Mucosa of gallbladder (tissue), 1 donor: ENCODE measurements at regions not wholly inside any gene's neighbourhood (a gene's known extent, or its start where the extent isn't known, plus 50 kb on each side); places are given as distances from the start of the nearest gene placed in this dataset.

ENCODE experiments used
- DNase-seq: peaks from one replicate; pipeline ENCODE4 v3.0.0-alpha.2; 2020; ENCODE audit warnings: low spot score
- donor health status: DM: no; HTN: no; CAD: no.

DNA sequence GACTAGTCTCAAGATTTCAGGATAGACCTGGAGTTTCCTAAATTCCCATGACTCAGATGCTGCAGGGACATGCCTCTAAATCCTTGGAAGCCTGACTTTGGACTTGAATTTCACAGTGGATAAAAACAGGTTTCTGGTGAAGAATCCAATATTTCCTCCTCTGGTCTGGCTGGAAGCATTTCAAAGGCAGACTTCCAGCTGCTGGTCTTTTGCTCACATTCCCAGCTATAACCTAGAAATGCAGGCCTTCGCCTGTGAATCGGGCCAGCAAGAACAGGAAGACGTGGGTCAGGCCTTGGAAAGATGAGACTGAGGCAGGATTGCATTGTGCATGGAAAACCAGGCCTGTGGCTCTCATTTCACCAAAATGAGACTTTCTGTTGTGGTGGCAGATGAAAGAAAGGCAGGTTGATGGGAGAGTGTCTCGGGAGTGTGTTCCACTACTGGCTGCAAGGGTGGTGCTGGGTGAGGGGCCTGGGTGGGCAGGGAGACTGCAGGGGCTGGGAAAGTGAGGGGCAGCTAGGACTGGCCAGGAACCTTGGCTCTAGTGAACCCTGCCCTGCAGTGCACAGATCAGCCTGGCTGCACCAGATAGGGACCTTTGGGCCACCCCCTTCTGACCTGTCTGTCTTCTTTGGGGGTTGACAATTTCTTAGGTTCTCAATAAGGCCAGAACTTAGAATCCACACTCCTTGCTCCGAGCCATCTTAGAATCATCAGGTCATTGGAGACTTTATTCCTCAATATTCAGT lies 488.8 kb upstream of the MKI67 start:
- DNase-seq: no peak

- no peak for DNase-seq
Observed at GRCh38 chr10:128617532-128617931, 491.3 kb upstream of the MKI67 start.

- DNase-seq: no peak
Observed at GRCh38 chr10:128622706-128623105, 496.5 kb upstream of the MKI67 start.

- DNase-seq: no peak
Observed at GRCh38 chr10:128623776-128624175, 497.6 kb upstream of the MKI67 start.

- no peak for DNase-seq
Observed at GRCh38 chr10:128624656-128625530, 498.7 kb upstream of the MKI67 start.

DNA sequence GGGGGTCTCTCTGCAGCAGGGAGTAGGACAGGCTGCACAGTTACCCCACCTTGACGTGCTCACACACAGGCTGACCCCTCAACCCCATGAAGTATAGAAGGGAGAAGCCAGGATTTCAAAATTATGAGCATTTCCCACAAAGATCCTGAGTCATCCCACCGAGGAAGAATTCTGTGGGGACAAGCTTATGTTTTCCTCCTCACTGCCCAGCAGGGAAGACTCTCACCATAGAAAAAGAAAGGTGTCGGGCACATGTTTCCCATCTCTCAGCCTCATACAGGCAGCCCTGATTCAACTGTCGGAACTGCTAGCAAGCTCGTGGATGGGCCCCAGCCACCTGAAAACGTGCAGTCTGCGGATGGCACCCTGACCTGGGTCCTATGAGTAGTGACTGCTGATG lies 499.7 kb upstream of the MKI67 start:
- no peak for DNase-seq

DNA sequence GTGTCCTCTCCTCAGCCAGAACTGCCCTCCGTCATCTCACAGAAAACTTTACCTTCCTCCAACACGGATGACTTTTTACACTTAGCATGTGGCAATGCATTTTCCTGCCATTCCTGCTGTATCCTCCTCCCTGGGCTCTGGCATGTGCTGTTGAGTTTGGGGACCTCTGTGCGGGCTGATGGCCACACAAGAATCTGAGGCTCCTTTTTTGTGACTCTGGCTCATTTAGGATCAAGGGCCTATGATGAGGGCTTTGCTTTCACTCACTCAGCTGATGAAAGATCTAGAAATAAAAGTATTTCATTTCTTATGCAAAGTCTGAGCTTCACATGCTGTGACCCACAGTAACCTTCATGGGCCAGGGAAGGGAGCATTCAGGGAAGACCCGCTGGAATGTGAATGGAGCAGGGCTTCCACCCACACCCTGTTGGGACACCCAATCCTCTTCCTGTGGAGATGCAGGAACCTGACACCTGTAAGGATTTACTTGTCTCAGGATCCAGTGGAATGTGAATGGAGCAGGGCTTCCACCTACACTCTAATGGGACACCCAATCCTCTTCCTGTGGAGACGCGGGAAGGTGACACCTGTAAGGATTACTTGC lies 500.3 kb upstream of the MKI67 start:
- DNase-seq: no peak

GRCh38 chr10:128627811-128628210 lies 501.6 kb upstream of the MKI67 start:
- DNase-seq: no peak

- no peak for DNase-seq
Observed at GRCh38 chr10:128628252-128628651, 502.0 kb upstream of the MKI67 start.

GRCh38 chr10:128629111-128630096 lies 503.2 kb upstream of the MKI67 start:
- DNase-seq: peak; percentile 63

DNA sequence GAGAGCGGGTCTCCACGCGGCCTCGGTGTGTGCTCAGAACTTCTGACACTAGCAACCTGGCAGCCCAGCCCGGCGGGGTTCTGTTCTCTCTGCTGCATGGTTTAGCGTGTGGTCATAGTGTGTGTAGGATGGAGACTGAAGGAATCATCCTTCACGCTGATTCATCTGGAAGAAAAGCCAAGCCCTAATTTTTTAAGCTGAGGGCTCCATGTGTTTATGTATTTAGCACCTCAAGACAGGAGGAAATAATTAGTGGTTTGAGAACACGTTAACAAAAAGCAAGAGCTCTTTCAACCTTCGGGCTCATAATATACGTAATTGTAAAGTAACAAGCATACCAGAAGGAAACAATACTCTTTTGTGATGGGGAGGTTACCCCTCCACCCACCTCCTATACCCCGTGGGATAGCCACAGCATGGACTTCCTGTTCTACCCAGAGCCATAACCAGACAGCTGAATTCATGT lies 504.6 kb upstream of the MKI67 start:
- DNase-seq: no peak

GRCh38 chr10:128631801-128632241 lies 505.6 kb upstream of the MKI67 start:
- no peak for DNase-seq

DNA sequence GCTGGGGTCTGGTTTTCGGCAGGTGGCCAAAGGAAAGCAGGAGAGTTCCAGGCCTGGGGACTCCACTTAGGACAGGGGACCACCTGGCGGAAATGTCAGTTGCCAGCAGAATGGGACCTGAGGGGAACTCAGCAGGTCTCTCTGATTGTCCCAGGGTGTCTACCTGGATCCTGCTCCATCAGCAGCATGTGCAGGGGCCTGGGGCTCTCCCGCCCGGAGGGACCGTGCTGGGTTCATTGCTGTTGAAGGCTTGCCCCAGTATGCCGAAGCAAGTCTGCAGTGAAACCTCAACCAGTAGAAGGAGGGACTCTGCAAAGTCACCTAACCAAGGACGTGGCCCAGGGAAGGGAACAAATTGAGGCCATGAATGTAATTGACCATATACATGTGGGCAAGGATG lies 506.5 kb upstream of the MKI67 start:
- DNase-seq: no peak

DNA sequence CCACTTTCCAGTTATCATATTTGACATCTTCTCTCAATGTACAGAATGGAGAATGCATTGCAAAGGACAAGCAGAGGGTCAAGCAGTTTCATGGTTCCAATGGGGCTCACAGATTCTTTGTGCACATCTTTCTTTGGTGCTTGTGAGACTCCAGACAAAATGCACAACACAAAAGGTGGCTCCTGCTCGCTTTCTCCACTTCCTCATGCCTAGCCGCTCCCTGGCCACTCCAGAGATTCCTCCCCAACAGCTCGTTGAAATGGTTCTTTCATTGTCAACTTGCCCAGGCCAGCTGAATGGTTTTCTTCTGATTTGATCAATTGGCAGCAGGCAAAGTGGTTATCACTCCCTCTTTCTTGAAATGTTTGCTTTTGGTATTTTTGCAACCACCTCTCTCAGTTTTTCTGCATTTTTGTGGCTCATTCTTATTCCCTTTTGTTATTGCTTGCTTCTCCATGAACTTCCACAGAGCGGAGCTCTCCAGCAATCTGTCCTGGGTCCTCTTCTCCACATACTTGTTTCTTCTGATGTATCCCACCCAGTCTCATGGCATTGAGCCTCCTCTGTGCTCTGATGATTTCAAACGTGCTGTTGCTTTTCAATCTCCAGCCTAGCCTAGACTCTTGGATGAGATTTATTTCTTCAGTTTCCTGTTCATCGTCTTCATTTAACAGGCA lies 507.8 kb upstream of the MKI67 start:
- no peak for DNase-seq

- DNase-seq: no peak
Observed at GRCh38 chr10:128642023-128642422, 515.8 kb upstream of the MKI67 start.

DNA sequence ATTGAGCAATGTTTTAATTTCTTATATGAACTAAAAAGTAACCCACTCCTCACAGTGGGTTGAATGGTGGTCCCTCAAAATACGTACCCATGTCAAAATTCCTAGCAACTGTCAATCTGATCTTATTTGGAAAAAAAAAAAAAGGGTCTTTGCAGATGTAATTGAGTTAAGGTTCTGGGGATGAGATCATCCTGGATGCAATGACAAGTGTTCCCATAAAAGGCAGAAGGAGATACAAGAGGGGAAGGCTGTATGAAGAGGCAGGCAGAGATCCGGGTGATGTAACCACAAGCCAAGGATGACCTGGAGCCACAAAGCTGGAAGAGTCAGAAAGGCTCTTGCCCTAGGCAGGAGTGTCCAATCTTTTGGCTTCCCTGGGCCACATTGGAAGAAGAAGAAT lies 516.3 kb upstream of the MKI67 start:
- no peak for DNase-seq

DNA sequence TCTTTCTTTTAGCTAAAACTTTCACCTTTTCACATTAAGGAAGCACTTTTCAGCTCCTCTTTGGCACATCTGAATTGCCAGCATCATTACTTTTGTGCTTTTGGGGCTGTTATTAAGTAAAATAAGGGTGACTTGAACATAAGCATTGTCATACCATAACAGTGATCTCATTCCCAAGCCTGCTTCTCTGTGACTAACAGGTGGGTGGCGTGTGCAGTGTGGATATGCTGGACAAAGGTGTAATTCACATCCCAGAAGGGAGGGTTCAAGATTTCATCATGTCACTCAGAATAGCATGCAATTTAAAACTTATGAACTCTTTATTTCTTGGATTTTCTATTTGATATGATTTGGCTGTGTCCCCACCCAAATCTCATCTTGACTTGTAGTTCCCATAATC lies 517.4 kb upstream of the MKI67 start:
- no peak for DNase-seq

GRCh38 chr10:128645486-128645885 lies 519.3 kb upstream of the MKI67 start:
- no peak for DNase-seq

GRCh38 chr10:128646956-128647355 lies 520.7 kb upstream of the MKI67 start:
- no peak for DNase-seq

GRCh38 chr10:128657548-128657947 lies 531.3 kb upstream of the MKI67 start:
- DNase-seq: no peak

- no peak for DNase-seq
Observed at GRCh38 chr10:128660726-128661125, 534.5 kb upstream of the MKI67 start.
